Testis (tissue), 2 donors: ENCODE measurements at regions not wholly inside any gene's neighbourhood (a gene's known extent, or its start where the extent isn't known, plus 50 kb on each side); places are given as distances from the start of the nearest gene placed in this dataset.

Experiments used
- POLR2A ChIP-seq: fragments of 450-650 bp; IDR thresholded peaks from one replicate; pipeline ENCODE4 v1.6.1; 2017; ENCODE audit warnings: antibody characterized with exemption, mild to moderate bottlenecking, moderate library complexity
- TF ChIP-seq, protein P1 (sequence below), 3 experiments: fragments of 450-650 bp in 2 of 3; fragments of 200-600 bp in 1 of 3; sonication (generic) in 1 of 3; IDR thresholded peaks; one replicate each; pipeline ENCODE4 v1.5.1; 2016 to 2019; ENCODE audit warnings: antibody characterized with exemption in 3 of 3, mild to moderate bottlenecking in 2 of 3, moderate library complexity in 1 of 3

DNA sequence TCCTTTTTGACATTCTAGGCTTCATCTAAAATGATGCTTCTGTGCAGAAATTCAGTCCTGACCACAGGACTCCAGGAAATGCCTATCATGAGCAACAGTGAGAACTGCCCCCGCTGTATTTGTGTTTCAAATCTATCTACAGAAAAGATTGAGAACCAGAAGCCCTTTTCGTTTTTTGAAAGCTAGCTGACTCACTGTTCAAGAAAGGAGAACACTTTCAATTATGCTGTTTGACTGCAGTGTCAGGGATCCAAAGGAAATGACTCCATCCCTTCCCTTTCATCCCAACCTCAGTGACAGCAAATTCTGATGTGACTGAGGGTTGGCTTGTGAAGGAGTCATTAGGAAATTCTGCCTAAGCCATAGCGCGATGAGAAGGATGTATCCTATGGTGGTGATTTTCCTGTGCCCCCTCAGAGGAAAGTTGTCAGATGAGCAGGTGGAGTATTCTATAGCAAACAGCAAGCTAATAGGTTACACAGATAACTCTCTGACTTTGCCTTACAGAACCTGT lies 622.3 kb downstream of the TMEM114 start:
- no peak for TF ChIP-seq POLR2A
- TF ChIP-seq, protein P1, sequence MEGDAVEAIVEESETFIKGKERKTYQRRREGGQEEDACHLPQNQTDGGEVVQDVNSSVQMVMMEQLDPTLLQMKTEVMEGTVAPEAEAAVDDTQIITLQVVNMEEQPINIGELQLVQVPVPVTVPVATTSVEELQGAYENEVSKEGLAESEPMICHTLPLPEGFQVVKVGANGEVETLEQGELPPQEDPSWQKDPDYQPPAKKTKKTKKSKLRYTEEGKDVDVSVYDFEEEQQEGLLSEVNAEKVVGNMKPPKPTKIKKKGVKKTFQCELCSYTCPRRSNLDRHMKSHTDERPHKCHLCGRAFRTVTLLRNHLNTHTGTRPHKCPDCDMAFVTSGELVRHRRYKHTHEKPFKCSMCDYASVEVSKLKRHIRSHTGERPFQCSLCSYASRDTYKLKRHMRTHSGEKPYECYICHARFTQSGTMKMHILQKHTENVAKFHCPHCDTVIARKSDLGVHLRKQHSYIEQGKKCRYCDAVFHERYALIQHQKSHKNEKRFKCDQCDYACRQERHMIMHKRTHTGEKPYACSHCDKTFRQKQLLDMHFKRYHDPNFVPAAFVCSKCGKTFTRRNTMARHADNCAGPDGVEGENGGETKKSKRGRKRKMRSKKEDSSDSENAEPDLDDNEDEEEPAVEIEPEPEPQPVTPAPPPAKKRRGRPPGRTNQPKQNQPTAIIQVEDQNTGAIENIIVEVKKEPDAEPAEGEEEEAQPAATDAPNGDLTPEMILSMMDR (IDR thresholded peaks at IDR 0.05), result no peak
